G401 (cell line): ENCODE measurements at regions not wholly inside any gene's neighbourhood (a gene's known extent, or its start where the extent isn't known, plus 50 kb on each side); places are given as distances from the start of the nearest gene placed in this dataset.
"Not testable (repeated sequence)": the region's sequence is repeated elsewhere in the genome, so short reads cannot be mapped to it uniquely, and the experiment has no call there.

Experiments used
- DNase-seq: peaks from one replicate; pipeline ENCODE4 v3.0.0-alpha.2; 2015; ENCODE audit warnings: low spot score
- in situ Hi-C: cut with HindIII; loops from 2 replicates; pipeline ENCODE4 v1.10.0; 2016; ENCODE audit warnings: low sequenced_read_pairs, mixed read lengths

GRCh38 chr5:125412561-125413495 lies 666.4 kb upstream of the ZNF608 start:
- in situ Hi-C loops = no loop called here
- DNase-seq = peak; percentile 98

- in situ Hi-C loops = no loop called here
- peak; percentile 69 for DNase-seq
These were observed 667.2 kb upstream of the ZNF608 start for GRCh38 chr5:125413496-125414274.

- in situ Hi-C loops = no loop called here
- DNase-seq = no peak
These were observed 668.7 kb upstream of the ZNF608 start for GRCh38 chr5:125415126-125415525.

GRCh38 chr5:125416055-125416454 lies 669.6 kb upstream of the ZNF608 start:
- in situ Hi-C loops = no loop called here
- DNase-seq = no peak

- in situ Hi-C loops = no loop called here
- no peak for DNase-seq
These were observed 674.6 kb upstream of the ZNF608 start for GRCh38 chr5:125421006-125421405.

- DNase-seq = no peak
- in situ Hi-C loops = no loop called here
These were observed 675.9 kb upstream of the ZNF608 start for GRCh38 chr5:125422342-125422741.

- in situ Hi-C loops = no loop called here
- no peak for DNase-seq
These were observed 678.1 kb upstream of the ZNF608 start for GRCh38 chr5:125424402-125425141.

- in situ Hi-C loops = no loop called here
- no peak for DNase-seq
These were observed 683.1 kb upstream of the ZNF608 start for GRCh38 chr5:125429498-125429897.

GRCh38 chr5:125433457-125433856 lies 687.0 kb upstream of the ZNF608 start:
- in situ Hi-C loops = no loop called here
- DNase-seq = no peak

- in situ Hi-C loops = no loop called here
- DNase-seq = no peak
These were observed 692.8 kb upstream of the ZNF608 start for GRCh38 chr5:125439243-125439642.

- in situ Hi-C loops = no loop called here
These were observed 694.5 kb upstream of the ZNF608 start for GRCh38 chr5:125440905-125441304.

GRCh38 chr5:125446986-125447385 lies 700.5 kb upstream of the ZNF608 start:
- in situ Hi-C loops = no loop called here
- no peak for DNase-seq

More at GRCh38 chr5:125440905-125441304, 694.5 kb upstream of the ZNF608 start:
- no peak for DNase-seq

GRCh38 chr5:125450771-125451170 lies 704.3 kb upstream of the ZNF608 start:
- in situ Hi-C loops = no loop called here
- no peak for DNase-seq

GRCh38 chr5:125451622-125452021 lies 705.2 kb upstream of the ZNF608 start:
- DNase-seq = no peak
- in situ Hi-C loops = no loop called here

- DNase-seq = peak; percentile 68
- in situ Hi-C loops = no loop called here
These were observed 706.6 kb upstream of the ZNF608 start for GRCh38 chr5:125452991-125453390.

- in situ Hi-C loops = no loop called here
- DNase-seq = no peak
These were observed 708.6 kb upstream of the ZNF608 start for GRCh38 chr5:125455041-125455440.

- in situ Hi-C loops = not testable (repeated sequence)
These were observed 709.6 kb upstream of the ZNF608 start for GRCh38 chr5:125456005-125456404.

GRCh38 chr5:125457617-125458016 lies 711.2 kb upstream of the ZNF608 start:
- in situ Hi-C loops = no loop called here
- no peak for DNase-seq

More at GRCh38 chr5:125456005-125456404, 709.6 kb upstream of the ZNF608 start:
- DNase-seq = not testable (repeated sequence)

GRCh38 chr5:125458949-125459348 lies 712.5 kb upstream of the ZNF608 start:
- in situ Hi-C loops, DNase-seq: not testable (repeated sequence)
